A549 (cell line): ENCODE measurements at regions not wholly inside any gene's neighbourhood (a gene's known extent, or its start where the extent isn't known, plus 50 kb on each side); places are given as distances from the start of the nearest gene placed in this dataset.

Experiments
- CTCF ChIP-seq: fragments of >200 bp; sonication (Bioruptor Twin); formaldehyde crosslinking; IDR thresholded peaks from 3 replicates; pipeline ENCODE4 v1.5.1; 2016
- EP300 ChIP-seq, 2 experiments: fragments of >200 bp; sonication (Bioruptor Twin); formaldehyde crosslinking; IDR thresholded peaks; 2 replicates in 1 of 2; 3 replicates in 1 of 2; pipeline ENCODE4 v1.6.1; 2016 to 2017
- POLR2A ChIP-seq: IDR thresholded peaks from 2 replicates; pipeline ENCODE4 v1.6.1; 2012; ENCODE audit warnings: mild to moderate bottlenecking, low read length
- RAD21 ChIP-seq, 2 experiments: fragments of >200 bp in 1 of 2; sonication (Bioruptor Twin) in 1 of 2; formaldehyde crosslinking in 1 of 2; IDR thresholded peaks in 1 of 2; conservative IDR thresholded peaks in 1 of 2; 2 replicates in 1 of 2; 3 replicates in 1 of 2; pipeline ENCODE4 v1.6.1; 2012 to 2018; ENCODE audit warnings: inconsistent platforms in 1 of 2
- REST ChIP-seq: fragments of 200-600 bp; sonication (generic); IDR thresholded peaks from 2 replicates; pipeline ENCODE4 v1.6.1; 2016; ENCODE audit warnings: antibody characterized with exemption, mild to moderate bottlenecking, moderate library complexity
- USF2 ChIP-seq: fragments of 450-650 bp; IDR thresholded peaks from 2 replicates; pipeline ENCODE4 v1.6.1; 2014; ENCODE audit warnings: antibody characterized with exemption

DNA sequence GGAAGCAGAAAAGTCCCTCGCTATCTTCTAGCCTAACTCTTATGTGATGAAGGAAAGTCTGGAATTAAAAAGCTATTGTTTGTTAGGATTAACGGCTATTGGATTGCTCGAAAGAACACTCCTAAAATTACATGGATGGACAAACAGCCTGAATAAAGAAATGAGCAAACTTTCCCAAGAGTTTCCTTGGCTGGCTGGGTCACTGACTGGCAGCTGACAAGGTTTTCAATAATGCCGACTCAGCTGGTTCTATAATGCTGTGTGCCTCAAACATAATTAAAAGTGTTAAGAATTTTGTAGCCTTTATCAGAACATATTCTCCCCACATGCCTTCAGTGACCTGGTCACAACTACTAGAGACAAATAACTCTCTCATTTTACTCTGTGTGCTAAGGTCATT, 142.9 kb upstream of the ADAMTS9 start:
- TF ChIP-seq USF2, result no peak
- no peak for TF ChIP-seq CTCF
- TF ChIP-seq RAD21 (conservative IDR thresholded peaks at IDR 0.05 in 1 of 2, IDR thresholded peaks at IDR 0.05 in 1 of 2), result no peak
- no peak for TF ChIP-seq EP300 (IDR thresholded peaks at IDR 0.05)
- no peak for TF ChIP-seq POLR2A
- no peak for TF ChIP-seq REST
